Neural progenitor cell (in vitro differentiated cells): ENCODE measurements at regions not wholly inside any gene's neighbourhood (a gene's known extent, or its start where the extent isn't known, plus 50 kb on each side); places are given as distances from the start of the nearest gene placed in this dataset.

Experiments
- DNase-seq: peaks from one replicate; pipeline ENCODE4 v3.0.0-alpha.2; 2016; ENCODE audit warnings: low spot score
- H2AFZ ChIP-seq: fragments of 200-600 bp; sonication (generic); replicated peaks from 2 replicates; pipeline ENCODE4 v1.6.1; 2016; ENCODE audit warnings: antibody characterized with exemption
- H3F3A ChIP-seq: fragments of 200-600 bp; sonication (generic); 2 replicates; pipeline ENCODE4 v1.6.1; 2016; ENCODE audit warnings: antibody characterized with exemption, low read depth
- H3K27ac ChIP-seq: fragments of 200-600 bp; sonication (generic); 2 replicates; pipeline ENCODE4 v1.5.1; 2016; ENCODE audit warnings: mild to moderate bottlenecking
- H3K27me3 ChIP-seq: fragments of 200-600 bp; sonication (generic); 2 replicates; pipeline ENCODE4 v1.6.1; 2016; ENCODE audit warnings: mild to moderate bottlenecking, moderate library complexity
- H3K36me3 ChIP-seq: fragments of 200-600 bp; sonication (generic); 2 replicates; pipeline ENCODE4 v1.5.1; 2016
- H3K4me1 ChIP-seq: fragments of 200-600 bp; sonication (generic); 2 replicates; pipeline ENCODE4 v1.6.1; 2016; ENCODE audit warnings: mixed run types
- H3K4me2 ChIP-seq: fragments of 200-600 bp; sonication (generic); 2 replicates; pipeline ENCODE4 v1.6.1; 2016
- H3K4me3 ChIP-seq: fragments of 200-600 bp; sonication (generic); 2 replicates; pipeline ENCODE4 v1.5.1; 2016
- H3K79me2 ChIP-seq: fragments of 200-600 bp; sonication (generic); 2 replicates; pipeline ENCODE4 v1.6.1; 2016; ENCODE audit warnings: low read depth
- H3K9ac ChIP-seq: fragments of 200-600 bp; sonication (generic); 2 replicates; pipeline ENCODE4 v1.6.1; 2016
- H3K9me3 ChIP-seq: fragments of 200-600 bp; sonication (generic); 2 replicates; pipeline ENCODE4 v1.5.1; 2016; ENCODE audit warnings: low read depth
- H4K20me1 ChIP-seq: fragments of 200-600 bp; sonication (generic); 2 replicates; pipeline ENCODE4 v1.6.1; 2016; ENCODE audit warnings: low read depth
- H3K27ac Mint-ChIP-seq: 3 replicates; pipeline ENCODE4 v1.8.0; 2021; ENCODE audit warnings: mixed read lengths
- H3K27me3 Mint-ChIP-seq: 2 replicates; pipeline ENCODE4 v1.8.0; 2022; ENCODE audit warnings: low read depth, mild to moderate bottlenecking, inconsistent platforms, moderate library complexity, mixed read lengths; ENCODE audit not compliant: insufficient read depth
- H3K36me3 Mint-ChIP-seq: 3 replicates; pipeline ENCODE4 v1.8.0; 2021; ENCODE audit warnings: mixed read lengths
- H3K4me1 Mint-ChIP-seq: 3 replicates; pipeline ENCODE4 v1.8.0; 2021; ENCODE audit warnings: mixed read lengths
- H3K4me3 Mint-ChIP-seq: 3 replicates; pipeline ENCODE4 v1.8.0; 2021; ENCODE audit warnings: mild to moderate bottlenecking, moderate library complexity, mixed read lengths
- H3K9me3 Mint-ChIP-seq: 3 replicates; pipeline ENCODE4 v1.8.0; 2020; ENCODE audit warnings: mixed read lengths
- CTCF ChIP-seq: fragments of 200-600 bp; sonication (generic); IDR thresholded peaks from 2 replicates; pipeline ENCODE4 v1.5.1; 2017; ENCODE audit warnings: antibody characterized with exemption, mild to moderate bottlenecking
- EZH2 ChIP-seq: fragments of 200-600 bp; sonication (generic); IDR thresholded peaks from 2 replicates; pipeline ENCODE4 v1.6.1; 2017; ENCODE audit warnings: antibody characterized with exemption, mild to moderate bottlenecking, moderate library complexity
- EZH2phosphoT487 ChIP-seq: fragments of 200-600 bp; sonication (generic); IDR thresholded peaks from 2 replicates; pipeline ENCODE4 v1.6.1; 2017; ENCODE audit warnings: antibody characterized with exemption

- TF ChIP-seq CTCF, result no peak
- no peak for TF ChIP-seq EZH2phosphoT487
- no peak for TF ChIP-seq EZH2
- Mint-ChIP-seq H3K9me3 (no peaks in the 10 kb centered on the region), H3K4me1 (no peaks in the 10 kb centered on the region), H3K27ac (no peak overlapping the region), H3K27me3 (no peaks in the 10 kb centered on the region), H3K36me3 (no peaks in the 10 kb centered on the region), H3K4me3 (no peak overlapping the region)
- Histone ChIP-seq H3K36me3 (no peaks in the 10 kb centered on the region), H3K27me3 (no peaks in the 10 kb centered on the region), H2AFZ (no peak overlapping the region), H3K79me2 (no peaks in the 10 kb centered on the region), H3K4me2 (no peak overlapping the region), H4K20me1 (no peaks in the 10 kb centered on the region), H3K4me3 (no peak overlapping the region), H3K9ac (no peak overlapping the region), H3K27ac (no peak overlapping the region), H3K9me3 (no peaks in the 10 kb centered on the region), H3K4me1 (no peaks in the 10 kb centered on the region), H3F3A (no peaks in the 10 kb centered on the region)
- no peak for DNase-seq
Measured at GRCh38 chr13:61486496-61486895, 70.8 kb upstream of the PCDH20 start.

GRCh38 chr13:61485128-61485765, 69.6 kb upstream of the PCDH20 start:
- TF ChIP-seq EZH2, result no peak
- TF ChIP-seq CTCF, result no peak
- no peak for TF ChIP-seq EZH2phosphoT487
- H3K36me3 Mint-ChIP-seq, result no peaks in the 10 kb centered on the region
- no peaks in the 10 kb centered on the region for H3K4me1 Mint-ChIP-seq

GRCh38 chr13:61477619-61478018, 62.0 kb upstream of the PCDH20 start:
- Histone ChIP-seq H3K9me3 (no peaks in the 10 kb centered on the region), H3K27me3 (no peaks in the 10 kb centered on the region), H3K4me2 (no peak overlapping the region), H4K20me1 (no peaks in the 10 kb centered on the region), H3K79me2 (no peaks in the 10 kb centered on the region), H3K27ac (no peak overlapping the region), H3K4me1 (no peaks in the 10 kb centered on the region), H3K36me3 (no peaks in the 10 kb centered on the region), H3K9ac (no peak overlapping the region), H3F3A (peaks cover 4% of the 10 kb centered on the region), H2AFZ (no peak overlapping the region), H3K4me3 (no peak overlapping the region)
- Mint-ChIP-seq H3K4me3 (no peak overlapping the region), H3K27me3 (no peaks in the 10 kb centered on the region), H3K9me3 (no peaks in the 10 kb centered on the region), H3K27ac (no peak overlapping the region), H3K36me3 (no peaks in the 10 kb centered on the region), H3K4me1 (no peaks in the 10 kb centered on the region)
- DNase-seq, result no peak
- TF ChIP-seq EZH2 (no peak), EZH2phosphoT487 (no peak), CTCF (no peak)

More at GRCh38 chr13:61485128-61485765, 69.6 kb upstream of the PCDH20 start:
- H3K27me3 ChIP-seq, result no peaks in the 10 kb centered on the region
- no peaks in the 10 kb centered on the region for H4K20me1 ChIP-seq
- no peak for DNase-seq
- no peak overlapping the region for H2AFZ ChIP-seq
- H3K36me3 ChIP-seq, result no peaks in the 10 kb centered on the region
- no peak overlapping the region for H3K9ac ChIP-seq
- H3F3A ChIP-seq, result no peaks in the 10 kb centered on the region
- H3K9me3 ChIP-seq, result no peaks in the 10 kb centered on the region
- no peak overlapping the region for H3K4me2 ChIP-seq
- H3K9me3 Mint-ChIP-seq, result no peaks in the 10 kb centered on the region
- H3K27ac Mint-ChIP-seq, result no peak overlapping the region
- no peak overlapping the region for H3K27ac ChIP-seq
- no peaks in the 10 kb centered on the region for H3K79me2 ChIP-seq
- no peaks in the 10 kb centered on the region for H3K27me3 Mint-ChIP-seq
- H3K4me3 ChIP-seq, result no peak overlapping the region
- no peaks in the 10 kb centered on the region for H3K4me1 ChIP-seq
- H3K4me3 Mint-ChIP-seq, result no peak overlapping the region
